NCI-H2171 (cell line): ENCODE measurements at regions not wholly inside any gene's neighbourhood (a gene's known extent, or its start where the extent isn't known, plus 50 kb on each side); places are given as distances from the start of the nearest gene placed in this dataset.
"Not testable (repeated sequence)": the region's sequence is repeated elsewhere in the genome, so short reads cannot be mapped to it uniquely, and the experiment has no call there.

ENCODE experiments used
- DNase-seq: peaks from one replicate; lab custom pipeline; 2025; lab: John Stamatoyannopoulos, UW

DNA sequence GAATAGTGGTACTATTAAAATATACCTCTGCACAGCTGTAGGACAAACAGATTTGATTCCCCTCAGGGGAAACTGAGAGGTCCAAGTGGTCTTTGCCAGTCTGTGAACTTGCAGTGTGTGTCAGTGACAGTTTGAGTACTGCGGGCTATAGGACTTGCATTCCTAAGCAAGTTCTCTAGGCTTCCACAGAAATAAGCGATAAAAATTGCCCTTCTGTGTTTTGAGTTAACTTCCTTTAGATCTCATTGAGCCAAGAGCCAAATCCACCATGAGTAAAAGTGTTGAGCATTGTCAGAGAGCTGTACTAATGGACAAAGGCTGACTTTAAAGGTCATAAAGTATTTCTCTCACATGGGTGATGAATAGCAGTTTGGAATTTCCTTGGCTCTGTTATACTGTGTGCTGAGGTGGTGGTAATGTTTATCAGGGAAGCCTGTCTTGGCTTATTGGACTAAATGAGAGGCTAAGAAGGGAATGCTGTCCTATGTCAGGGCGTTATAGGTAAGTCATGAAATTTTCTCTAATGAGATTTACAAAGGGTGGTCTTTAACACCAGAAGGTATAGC lies 122.6 kb upstream of the MAP3K7 start:
- DNase-seq = no peak

DNA sequence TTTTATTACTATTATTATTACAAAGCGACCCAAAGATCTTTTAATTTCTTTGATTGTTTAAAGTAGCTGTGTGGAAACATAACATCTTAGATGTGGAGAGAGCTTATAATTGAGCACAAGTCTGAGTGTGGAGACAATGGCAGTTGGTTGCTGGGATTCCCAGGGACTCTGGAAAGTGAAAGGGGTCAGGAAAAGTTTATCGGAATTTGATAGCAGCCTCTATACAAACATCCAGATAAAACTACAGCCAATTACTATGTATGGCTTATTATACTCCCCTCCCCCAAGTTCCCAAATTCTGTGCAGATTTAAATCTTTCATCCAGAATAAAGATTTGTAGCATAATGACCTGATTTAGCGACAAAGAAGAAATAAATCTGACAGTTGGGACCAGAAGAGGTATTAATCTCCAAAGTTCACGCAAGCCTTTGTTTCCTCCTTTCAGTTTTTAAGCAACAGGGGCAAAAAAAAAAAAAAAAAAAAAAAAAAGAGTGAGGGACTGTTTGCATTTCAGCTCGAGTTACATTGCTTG lies 121.4 kb upstream of the MAP3K7 start:
- DNase-seq = no peak

- DNase-seq = no peak
Measured at GRCh38 chr6:90707246-90707645, 120.4 kb upstream of the MAP3K7 start.

DNA sequence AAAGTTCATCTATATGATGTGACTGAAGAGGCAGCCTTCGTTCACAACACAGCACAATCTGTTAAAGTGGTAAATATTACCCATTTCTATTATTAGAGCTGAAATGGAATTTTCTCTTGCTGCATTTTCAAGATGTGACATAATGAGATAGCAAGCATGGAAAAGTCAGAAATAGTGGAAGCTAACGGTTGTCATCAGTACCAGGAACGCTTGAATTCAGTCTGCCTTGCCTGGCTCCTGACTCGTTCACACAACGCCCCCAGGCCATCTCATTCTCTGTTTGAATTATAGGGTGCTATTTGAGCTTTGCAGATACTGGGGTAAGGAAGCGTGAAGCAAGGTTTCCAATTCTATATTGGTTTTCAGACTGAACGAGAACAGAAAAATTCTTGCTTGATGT lies 116.5 kb upstream of the MAP3K7 start:
- DNase-seq = no peak

DNA sequence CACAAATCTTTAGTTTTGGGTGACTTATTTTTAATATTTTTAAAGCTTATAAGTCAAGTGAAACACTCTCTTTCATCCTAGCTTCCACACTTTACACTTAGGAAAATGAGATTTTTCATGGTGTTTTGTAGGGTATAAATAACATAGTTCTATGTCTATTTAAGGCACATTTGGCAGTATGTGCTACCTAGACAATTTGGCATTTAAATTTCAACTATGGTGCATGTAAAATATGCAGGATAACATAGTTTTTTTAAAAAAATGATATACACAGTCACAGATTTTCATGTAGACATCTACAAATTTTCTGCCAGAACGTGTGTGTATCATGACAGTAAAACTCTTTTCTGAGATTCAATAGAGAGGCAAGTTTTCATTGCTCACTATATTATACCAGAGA lies 115.1 kb upstream of the MAP3K7 start:
- DNase-seq = no peak

DNA sequence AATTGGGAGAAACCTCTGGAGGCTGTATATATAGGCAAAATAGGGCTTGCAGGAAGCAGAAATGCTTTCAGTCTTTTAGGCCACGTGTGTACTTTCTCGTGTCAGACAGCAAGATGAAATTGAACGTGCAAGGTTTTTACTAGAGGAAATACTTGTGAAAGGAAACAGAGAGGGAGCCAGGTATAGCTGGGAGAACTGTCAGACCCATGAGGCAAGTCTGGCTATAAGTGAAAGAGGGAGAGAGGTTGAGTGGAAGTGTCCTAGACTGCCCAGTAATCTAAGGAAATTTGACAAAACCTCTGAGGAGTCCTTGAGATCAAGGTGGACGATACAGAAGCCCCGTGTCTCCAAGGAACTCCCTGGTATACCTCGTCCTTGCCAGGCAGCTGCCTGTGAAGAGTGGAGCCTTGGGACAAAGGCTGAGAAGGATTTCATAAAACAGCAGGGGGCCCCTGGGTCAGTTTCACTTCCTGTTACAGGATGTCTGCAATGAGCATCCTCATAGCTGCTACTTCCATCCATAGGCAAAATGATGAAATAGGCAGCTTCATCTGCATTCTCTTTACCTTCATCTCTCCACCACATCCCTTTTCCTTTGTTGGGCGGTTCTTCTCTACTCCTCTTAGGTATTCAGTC lies 114.4 kb upstream of the MAP3K7 start:
- DNase-seq = no peak

GRCh38 chr6:90695316-90695715 lies 108.4 kb upstream of the MAP3K7 start:
- no peak for DNase-seq

- DNase-seq = no peak
Measured at GRCh38 chr6:90694802-90695201, 107.9 kb upstream of the MAP3K7 start.

DNA sequence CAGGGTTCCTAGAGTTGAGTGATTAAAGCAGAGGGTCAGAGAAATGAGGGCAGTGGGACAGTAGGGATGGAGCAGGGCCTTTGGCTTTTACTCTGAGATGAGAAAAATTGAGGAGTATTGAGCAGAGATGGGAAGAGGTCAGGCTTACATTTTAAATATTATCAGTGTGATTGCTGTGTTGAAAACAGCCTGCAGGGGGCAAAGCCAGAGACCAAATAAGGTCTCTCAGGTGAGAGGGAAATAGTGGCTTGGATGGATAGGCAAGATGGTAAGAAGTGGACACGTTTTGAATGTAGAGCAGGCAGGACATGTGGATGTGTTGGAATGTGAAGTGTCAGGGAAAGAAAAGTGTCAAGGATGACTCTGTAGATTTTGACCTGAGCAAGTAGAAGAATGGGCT lies 105.0 kb upstream of the MAP3K7 start:
- DNase-seq = no peak

DNA sequence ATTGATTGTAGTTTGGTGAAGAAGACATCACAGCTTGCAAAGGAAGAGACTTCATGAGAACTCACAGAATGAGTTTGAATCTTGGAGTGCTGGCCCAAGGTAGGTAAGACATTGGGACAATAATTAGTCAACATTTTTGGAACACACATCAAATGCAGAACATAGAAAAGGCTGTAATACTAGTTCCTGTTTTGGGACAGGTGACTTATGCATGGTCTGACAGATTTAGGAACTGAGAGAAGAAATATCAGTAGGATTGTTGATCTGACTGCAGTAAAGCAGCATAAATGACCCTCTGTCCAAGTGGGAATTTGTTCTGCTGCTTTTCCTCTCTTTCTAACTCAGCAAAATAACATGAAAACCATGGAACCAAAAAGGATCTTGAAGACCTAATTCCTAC lies 102.3 kb upstream of the MAP3K7 start:
- no peak for DNase-seq

- no peak for DNase-seq
Measured at GRCh38 chr6:90687775-90688380, 101.0 kb upstream of the MAP3K7 start.

GRCh38 chr6:90681863-90682262 lies 95.0 kb upstream of the MAP3K7 start:
- no peak for DNase-seq

GRCh38 chr6:90678049-90678779 lies 91.3 kb upstream of the MAP3K7 start:
- no peak for DNase-seq

GRCh38 chr6:90677440-90677839 lies 90.6 kb upstream of the MAP3K7 start:
- DNase-seq = peak; percentile 86

- no peak for DNase-seq
Measured at GRCh38 chr6:90676516-90677300, 89.8 kb upstream of the MAP3K7 start.

GRCh38 chr6:90675107-90675506 lies 88.2 kb upstream of the MAP3K7 start:
- not testable (repeated sequence) for DNase-seq

- not testable (repeated sequence) for DNase-seq
Measured at GRCh38 chr6:90674077-90674476, 87.2 kb upstream of the MAP3K7 start.

DNA sequence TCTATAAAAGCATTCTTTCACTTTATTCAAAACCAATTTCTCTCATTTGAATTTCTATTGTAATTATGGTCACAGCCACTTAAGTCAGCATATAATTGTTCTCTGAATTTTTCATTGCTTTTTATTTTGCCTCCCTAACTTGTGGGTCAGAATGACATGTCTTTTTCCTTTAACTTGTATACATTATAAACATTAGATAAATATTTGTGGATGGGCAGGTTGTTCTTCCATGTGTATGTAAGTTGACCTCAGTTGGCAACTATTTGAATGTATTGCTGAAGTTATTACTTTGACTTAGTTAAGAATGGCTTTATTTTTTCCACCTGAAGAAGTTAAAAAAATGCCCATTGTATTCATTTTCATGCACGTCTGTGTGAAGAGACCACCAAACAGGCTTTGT lies 83.0 kb upstream of the MAP3K7 start:
- DNase-seq = no peak

DNA sequence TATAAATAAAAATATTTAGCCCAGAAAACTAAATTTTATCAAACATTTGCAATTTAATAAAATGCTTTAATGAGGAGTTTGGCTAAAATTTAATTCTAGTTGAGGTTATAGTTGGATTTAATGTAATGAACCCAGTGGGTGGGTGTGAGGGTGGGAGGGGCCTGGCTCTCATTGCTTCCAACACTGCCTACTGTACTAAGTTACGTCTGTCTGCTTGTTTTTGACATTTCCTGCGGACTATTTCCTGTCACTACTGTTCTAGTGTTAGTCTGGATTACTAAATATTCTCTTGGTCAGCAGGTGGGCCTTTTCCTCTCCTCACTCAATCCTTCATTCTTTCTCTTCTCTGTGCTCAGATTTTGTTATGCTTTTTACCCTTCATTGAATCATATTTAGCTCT lies 82.5 kb upstream of the MAP3K7 start:
- DNase-seq = no peak

- DNase-seq = no peak
Measured at GRCh38 chr6:90668141-90668540, 81.3 kb upstream of the MAP3K7 start.

DNA sequence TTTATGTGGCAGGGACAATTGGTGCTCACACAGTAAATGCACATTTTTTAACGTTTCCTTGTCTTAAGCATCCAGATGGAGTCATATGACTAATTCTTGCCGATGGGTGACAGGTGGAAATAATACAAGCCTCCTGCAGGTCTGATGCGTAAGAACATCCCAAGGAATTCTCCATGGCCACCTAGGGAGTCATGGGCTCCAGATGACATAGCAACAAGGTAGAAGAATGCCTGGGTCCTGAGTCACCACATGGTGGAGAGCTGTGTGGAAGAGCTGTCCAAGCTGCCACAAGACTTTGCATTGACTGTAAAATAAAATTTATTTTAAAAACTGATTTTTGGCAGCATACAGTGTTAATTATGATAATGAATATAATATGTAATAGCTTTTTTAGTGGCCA lies 77.0 kb upstream of the MAP3K7 start:
- no peak for DNase-seq

DNA sequence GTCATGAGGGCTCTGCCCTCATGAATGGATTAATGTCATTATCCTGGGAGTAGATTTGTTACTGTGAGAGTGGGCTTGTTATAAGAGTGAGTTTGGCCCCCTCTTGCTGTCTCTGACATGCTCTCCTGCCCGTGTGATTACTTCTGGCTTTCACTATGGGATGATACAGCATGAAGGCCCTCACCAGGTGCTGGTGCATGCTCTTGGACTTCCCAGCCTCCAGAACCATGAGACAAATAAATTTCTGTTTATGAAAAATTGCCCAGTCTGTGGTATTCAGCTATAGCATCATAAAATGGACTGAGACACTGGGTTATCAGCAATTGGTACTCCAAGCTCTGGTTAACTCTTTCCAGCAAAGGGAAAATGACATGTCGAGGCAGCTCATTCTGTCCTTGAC lies 76.2 kb upstream of the MAP3K7 start:
- no peak for DNase-seq
